GM12878 (cell line): ENCODE measurements at regions not wholly inside any gene's neighbourhood (a gene's known extent, or its start where the extent isn't known, plus 50 kb on each side); places are given as distances from the start of the nearest gene placed in this dataset.

Source experiments
- ATAC-seq: fragments of 200-7000 bp; cut with Tn5 transposase; 3 replicates; pipeline ENCODE4 v1.9.1; 2020; ENCODE audit warnings: mild to moderate bottlenecking, moderate library complexity
- BruUV-seq: library from RNA; stranded (reverse); fragments of 400-500 nt; replicated peaks from 2 replicates; lab custom pipeline; 2021; lab: Mats Ljungman, UMichigan
- CTCF ChIA-PET: fragments of 300-600 bp; sonication (Branson Sonifier 250); formaldehyde crosslinking; extraction: SDS; loops from one replicate; lab custom pipeline; 2021; ENCODE audit warnings: inconsistent platforms; lab: Yijun Ruan, JAX
- POLR2A ChIA-PET: fragments of 350-600 bp; formaldehyde crosslinking; extraction: SDS; loops from one replicate; lab custom pipeline; 2021; ENCODE audit warnings: inconsistent platforms; lab: Charles Lee
- RAD21 ChIA-PET: fragments of 300-600 bp; sonication (Branson Sonifier 250); formaldehyde crosslinking; loops from one replicate; lab custom pipeline; 2023; ENCODE audit warnings: antibody characterized with exemption; ENCODE audit not compliant: unreplicated experiment; lab: Charles Lee
- SMC1A ChIA-PET: fragments of 300-600 bp; sonication (Branson Sonifier 250); formaldehyde crosslinking; loops from one replicate; lab custom pipeline; 2023; ENCODE audit not compliant: unreplicated experiment, uncharacterized antibody; lab: Charles Lee
- DNase-seq: peaks from one replicate; pipeline ENCODE4 v3.0.0-alpha.2; 2011; ENCODE audit warnings: low read depth, low spot score
- FAIRE-seq: peaks from 3 replicates; lab custom pipeline; 2011; peaks lifted over from hg19 to GRCh38; lab: Jason Lieb, UNC
- H2AFZ ChIP-seq: 2 replicates; pipeline ENCODE4 v1.6.0; 2011; ENCODE audit warnings: low read depth, low read length, control low read depth; ENCODE audit not compliant: control insufficient read depth
- H3K27ac ChIP-seq: 2 replicates; pipeline ENCODE4 v1.5.1; 2011; ENCODE audit warnings: control low read depth; ENCODE audit not compliant: control insufficient read depth, insufficient read depth
- H3K27me3 ChIP-seq, 2 experiments: replicated peaks in 1 of 2; 2 replicates each; pipeline versions ENCODE4 v1.6.0 to v1.6.1; 2011; ENCODE audit warnings: low read length in 1 of 2; ENCODE audit not compliant: control insufficient read depth in 2 of 2, insufficient read depth in 2 of 2
- H3K36me3 ChIP-seq, 2 experiments: 2 replicates each; pipeline ENCODE4 v1.5.1; 2011; ENCODE audit warnings: low read length in 1 of 2; ENCODE audit not compliant: control insufficient read depth in 2 of 2, insufficient read depth in 2 of 2
- H3K4me1 ChIP-seq: 2 replicates; pipeline ENCODE4 v1.6.1; 2011; ENCODE audit warnings: mild to moderate bottlenecking, low read length, moderate library complexity, mixed read lengths; ENCODE audit not compliant: control insufficient read depth, insufficient read depth
- H3K4me2 ChIP-seq: 2 replicates; pipeline ENCODE4 v1.6.0; 2011; ENCODE audit warnings: control low read depth; ENCODE audit not compliant: control insufficient read depth, insufficient read depth
- H3K4me3 ChIP-seq: fragments of 200-600 bp; sonication (generic); 2 replicates; pipeline ENCODE4 v1.5.1; 2016
- H3K79me2 ChIP-seq: 2 replicates; pipeline ENCODE4 v1.6.0; 2011; ENCODE audit warnings: low read length; ENCODE audit not compliant: control insufficient read depth, insufficient read depth
- H3K9ac ChIP-seq: 2 replicates; pipeline ENCODE4 v1.8.0; 2011; ENCODE audit warnings: low read length, control low read depth, mixed read lengths; ENCODE audit not compliant: control insufficient read depth, insufficient read depth
- H3K9me3 ChIP-seq: replicated peaks from 3 replicates; pipeline ENCODE4 v1.5.1; 2011; ENCODE audit warnings: mild to moderate bottlenecking, low read length; ENCODE audit not compliant: control insufficient read depth, insufficient read depth
- H4K20me1 ChIP-seq: 2 replicates; pipeline ENCODE4 v1.6.0; 2011; ENCODE audit not compliant: control insufficient read depth, insufficient read depth
- CBX3 ChIP-seq: fragments of 200-600 bp; sonication (generic); IDR thresholded peaks from 2 replicates; pipeline ENCODE4 v1.6.1; 2016; ENCODE audit warnings: low read depth, borderline replicate concordance
- CBX5 ChIP-seq: sonication (generic); IDR thresholded peaks from 2 replicates; pipeline ENCODE4 v1.6.1; 2016; ENCODE audit warnings: low read depth, moderate library complexity, mild to moderate bottlenecking, inconsistent platforms
- CREM ChIP-seq: IDR thresholded peaks from 2 replicates; pipeline ENCODE4 v1.6.1; 2014; ENCODE audit warnings: antibody characterized with exemption, low read depth
- EP300 ChIP-seq, 2 experiments: fragments of 150-350 bp in 1 of 2; IDR thresholded peaks; 2 replicates each; pipeline ENCODE4 v1.6.1; 2011 to 2012; ENCODE audit warnings: low read depth in 2 of 2, low read length in 2 of 2, borderline replicate concordance in 1 of 2, improper control_type of control experiment in 1 of 2, inconsistent platforms in 1 of 2; ENCODE audit not compliant: control insufficient read depth in 1 of 2
- FOXM1 ChIP-seq: IDR thresholded peaks from 2 replicates; pipeline ENCODE4 v1.6.1; 2012; ENCODE audit warnings: low read depth, mild to moderate bottlenecking, inconsistent platforms, low read length, moderate library complexity
- GABPA ChIP-seq: IDR thresholded peaks from 2 replicates; pipeline ENCODE4 v1.6.1; 2014; ENCODE audit warnings: antibody characterized with exemption, low read depth, mild to moderate bottlenecking, inconsistent platforms
- MAX ChIP-seq: IDR thresholded peaks from 2 replicates; pipeline ENCODE4 v1.6.1; 2012; ENCODE audit warnings: low read depth, low read length, improper control_type of control experiment
- SMC3 ChIP-seq: IDR thresholded peaks from 2 replicates; pipeline ENCODE4 v1.6.1; 2011; ENCODE audit warnings: low read length, improper control_type of control experiment, borderline replicate concordance
- SPI1 ChIP-seq: IDR thresholded peaks from 2 replicates; pipeline ENCODE4 v1.6.1; 2011; ENCODE audit warnings: low read depth, mild to moderate bottlenecking, low read length, moderate library complexity, borderline replicate concordance; ENCODE audit not compliant: insufficient read depth
- STAT1 ChIP-seq: fragments of 450-650 bp; conservative IDR thresholded peaks from 2 replicates; pipeline ENCODE4 v1.6.1; 2014; ENCODE audit warnings: antibody characterized with exemption, mild to moderate bottlenecking
- SUPT20H ChIP-seq: IDR thresholded peaks from 2 replicates; pipeline ENCODE4 v1.6.1; 2011; ENCODE audit warnings: low read depth, mild to moderate bottlenecking, low read length, moderate library complexity, borderline replicate concordance; ENCODE audit not compliant: control insufficient read depth
- TCF7 ChIP-seq: IDR thresholded peaks from 2 replicates; pipeline ENCODE4 v1.6.1; 2014; ENCODE audit warnings: antibody characterized with exemption, borderline replicate concordance
- WRNIP1 ChIP-seq: IDR thresholded peaks from 2 replicates; pipeline ENCODE4 v1.6.1; 2011; ENCODE audit warnings: low read depth, low read length, improper control_type of control experiment, borderline replicate concordance
- ZBTB33 ChIP-seq: fragments of 450-650 bp; IDR thresholded peaks from 2 replicates; pipeline ENCODE4 v1.6.1; 2017; ENCODE audit warnings: mild to moderate bottlenecking
- ZNF274 ChIP-seq: IDR thresholded peaks from one replicate; pipeline ENCODE4 v1.8.0; 2011; ENCODE audit not compliant: insufficient read length, insufficient read depth
- ZSCAN29 ChIP-seq: fragments of 450-650 bp; IDR thresholded peaks from 2 replicates; pipeline ENCODE4 v1.6.1; 2017; ENCODE audit warnings: mild to moderate bottlenecking, moderate library complexity
- WGBS: methylation state at CpG from one replicate; pipeline ENCODE4 v1.1.6; 2016; ENCODE audit warnings: low lambda C conversion rate; ENCODE audit not compliant: insufficient replicate concordance, insufficient coverage; ENCODE audit errors: missing lambda C conversion rate; 5-methylcytosine and 5-hydroxymethylcytosine counted together
- in situ Hi-C: fragments of 300-500 bp; cut with MboI; formaldehyde crosslinking; loops from 9 replicates; pipeline ENCODE4 v1.14.3; 2018; ENCODE audit warnings: mixed read lengths
- intact Hi-C: fragments of 100-400 bp; cut with micrococcal nuclease; formaldehyde crosslinking; loops from one replicate; pipeline ENCODE4 v1.14.2; 2022; ENCODE audit not compliant: unreplicated experiment

- intact Hi-C loops: no loop called here
- ChIA-PET RAD21 (no interaction called here), CTCF (no interaction called here), POLR2A (no interaction called here), SMC1A (no interaction called here)
- Histone ChIP-seq H3K9ac (no peak overlapping the region), H3K27ac (no peak overlapping the region), H4K20me1 (no peaks in the 10 kb centered on the region), H3K4me1 (no peaks in the 10 kb centered on the region), H3K9me3 (no peaks in the 10 kb centered on the region), H3K27me3 (no peaks in the 10 kb centered on the region; a peak in 3 of 4 replicates), H3K36me3 (no peaks in the 10 kb centered on the region), H3K4me3 (no peak overlapping the region), H3K4me2 (no peak overlapping the region), H2AFZ (no peak overlapping the region), H3K79me2 (no peaks in the 10 kb centered on the region)
- BruUV-seq: no TSS peak
- in situ Hi-C loops: no loop called here
- no peak for FAIRE-seq
- WGBS: 46% methylated on average over 19 of the region's 19 CpGs
- no peak for ATAC-seq
- no peak for DNase-seq
- TF ChIP-seq CREM (no peak), TCF7 (no peak), ZSCAN29 (no peak), FOXM1 (no peak), STAT1 (no peak), SUPT20H (no peak), CBX3 (no peak), WRNIP1 (no peak), EP300 (IDR thresholded peaks at IDR 0.05; ENCODE audit: borderline replicate concordance in 1 of 2, control insufficient read depth in 1 of 2, low read depth in 2 of 2, low read length in 2 of 2) (no peak), GABPA (no peak), SPI1 (no peak), ZBTB33 (no peak), SMC3 (no peak), CBX5 (no peak), ZNF274 (no peak), MAX (no peak)
These were observed 170.9 kb downstream of the TTLL2 start for GRCh38 chr6:167495506-167496401.
